Gastroesophageal sphincter (tissue), 4 donors: ENCODE measurements at regions not wholly inside any gene's neighbourhood (a gene's known extent, or its start where the extent isn't known, plus 50 kb on each side); places are given as distances from the start of the nearest gene placed in this dataset.
"Not testable (repeated sequence)": the region's sequence is repeated elsewhere in the genome, so short reads cannot be mapped to it uniquely, and the experiment has no call there.

Experiments used
- ATAC-seq: fragments of 150-250 bp; one replicate; pipeline ENCODE4 v1.9.1; 2016; ENCODE audit warnings: mild to moderate bottlenecking, moderate library complexity
- H3K27ac ChIP-seq, 4 donors: fragments of 200-600 bp; sonication (generic) in 3 of 4; 1 replicate in 3 of 4; 2 replicates in 1 of 4; pipeline ENCODE4 v1.5.1; 2016 to 2019
- H3K27me3 ChIP-seq: fragments of 200-600 bp; sonication (generic); one replicate; pipeline ENCODE4 v1.5.1; 2019
- H3K36me3 ChIP-seq, 2 donors: fragments of 200-600 bp; sonication (generic); one replicate each; pipeline ENCODE4 v1.5.1; 2019; ENCODE audit warnings: control low read depth in 1 of 2
- H3K4me1 ChIP-seq, 3 donors: fragments of 200-600 bp; sonication (generic); 1 replicate in 2 of 3; 2 replicates in 1 of 3; pipeline ENCODE4 v1.5.1; 2016 to 2019; ENCODE audit warnings: control low read depth in 2 of 3
- H3K4me3 ChIP-seq, 2 donors: fragments of 200-600 bp; sonication (generic); one replicate each; pipeline ENCODE4 v1.5.1; 2019; ENCODE audit warnings: mild to moderate bottlenecking in 1 of 2, moderate library complexity in 1 of 2
- H3K9me3 ChIP-seq, 3 donors: fragments of 200-600 bp; sonication (generic); one replicate each; pipeline ENCODE4 v1.5.1; 2017 to 2019; ENCODE audit warnings: control low read depth in 2 of 3
- EP300 ChIP-seq: sonication (generic); formaldehyde crosslinking; IDR thresholded peaks from one replicate; pipeline ENCODE4 v1.6.1; 2017; ENCODE audit warnings: antibody characterized with exemption, mild to moderate bottlenecking
- POLR2A ChIP-seq, 2 donors: fragments of 450-650 bp; IDR thresholded peaks; one replicate each; pipeline ENCODE4 v1.6.1; 2017; ENCODE audit warnings: antibody characterized with exemption in 2 of 2, mild to moderate bottlenecking in 2 of 2, moderate library complexity in 1 of 2
- POLR2AphosphoS5 ChIP-seq: sonication (generic); formaldehyde crosslinking; IDR thresholded peaks from one replicate; pipeline ENCODE4 v1.6.1; 2017; ENCODE audit warnings: antibody characterized with exemption
- WGBS, 2 donors: methylation state at CpG; one replicate each; pipeline ENCODE4 v1.1.5; 2018; ENCODE audit warnings: low coverage in 1 of 2; 5-methylcytosine and 5-hydroxymethylcytosine counted together
- TF ChIP-seq, protein P1 (sequence below), 4 experiments: fragments of 200-600 bp in 2 of 4; fragments of 450-650 bp in 2 of 4; sonication (generic) in 1 of 4; IDR thresholded peaks; one replicate each; pipeline ENCODE4 v1.5.1; 2017 to 2019; ENCODE audit warnings: antibody characterized with exemption in 4 of 4, mild to moderate bottlenecking in 2 of 4, moderate library complexity in 2 of 4

GRCh38 chr1:81738875-81739274 is 61.9 kb upstream of the ADGRL2 start:
- H3K27me3 ChIP-seq, result no peaks in the 10 kb centered on the region
- H3K27ac ChIP-seq, result no peak overlapping the region
- no peak overlapping the region for H3K4me3 ChIP-seq
- H3K4me1 ChIP-seq, result peaks cover 0 to 8% (median 0%) of the 10 kb centered on the region in 3 donors
- no peak for ATAC-seq
- no peaks in the 10 kb centered on the region for H3K36me3 ChIP-seq
- no peaks in the 10 kb centered on the region for H3K9me3 ChIP-seq
- 73 to 75% methylated on average over 1 of the region's 1 CpG for WGBS, 2 donors
- TF ChIP-seq, protein P1, sequence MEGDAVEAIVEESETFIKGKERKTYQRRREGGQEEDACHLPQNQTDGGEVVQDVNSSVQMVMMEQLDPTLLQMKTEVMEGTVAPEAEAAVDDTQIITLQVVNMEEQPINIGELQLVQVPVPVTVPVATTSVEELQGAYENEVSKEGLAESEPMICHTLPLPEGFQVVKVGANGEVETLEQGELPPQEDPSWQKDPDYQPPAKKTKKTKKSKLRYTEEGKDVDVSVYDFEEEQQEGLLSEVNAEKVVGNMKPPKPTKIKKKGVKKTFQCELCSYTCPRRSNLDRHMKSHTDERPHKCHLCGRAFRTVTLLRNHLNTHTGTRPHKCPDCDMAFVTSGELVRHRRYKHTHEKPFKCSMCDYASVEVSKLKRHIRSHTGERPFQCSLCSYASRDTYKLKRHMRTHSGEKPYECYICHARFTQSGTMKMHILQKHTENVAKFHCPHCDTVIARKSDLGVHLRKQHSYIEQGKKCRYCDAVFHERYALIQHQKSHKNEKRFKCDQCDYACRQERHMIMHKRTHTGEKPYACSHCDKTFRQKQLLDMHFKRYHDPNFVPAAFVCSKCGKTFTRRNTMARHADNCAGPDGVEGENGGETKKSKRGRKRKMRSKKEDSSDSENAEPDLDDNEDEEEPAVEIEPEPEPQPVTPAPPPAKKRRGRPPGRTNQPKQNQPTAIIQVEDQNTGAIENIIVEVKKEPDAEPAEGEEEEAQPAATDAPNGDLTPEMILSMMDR (IDR thresholded peaks at IDR 0.05), result no peak

GRCh38 chr1:81733480-81733879 is 67.3 kb upstream of the ADGRL2 start:
- TF ChIP-seq, protein P1 (IDR thresholded peaks at IDR 0.05), result no peak
- Histone ChIP-seq H3K27me3 (no peaks in the 10 kb centered on the region), H3K36me3 (no peaks in the 10 kb centered on the region), H3K4me1 (no peaks in the 10 kb centered on the region), H3K4me3 (no peak overlapping the region), H3K9me3 (no peaks in the 10 kb centered on the region), H3K27ac (no peak overlapping the region)
- no peak for ATAC-seq
- WGBS, 2 donors, result 83 to 100% methylated on average over 2 of the region's 2 CpGs

DNA sequence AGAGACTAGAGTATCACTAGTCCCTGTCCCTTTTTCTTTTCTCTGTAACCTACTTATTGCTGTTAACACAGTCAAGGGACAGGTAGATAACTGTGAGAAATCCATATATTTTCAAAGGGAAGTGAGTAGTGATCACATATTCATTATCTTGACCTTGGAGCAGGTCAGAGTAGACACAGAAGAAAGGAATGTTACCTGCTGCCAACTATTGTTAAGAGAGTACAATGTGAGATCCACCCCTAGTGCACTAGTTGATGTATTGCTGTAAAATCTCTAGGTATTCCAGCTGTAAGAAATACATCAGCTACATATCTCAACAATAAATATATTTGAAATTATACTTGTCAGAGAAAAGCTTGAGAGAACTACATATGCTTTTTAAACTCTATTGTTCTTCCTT is 68.7 kb upstream of the ADGRL2 start:
- no peaks in the 10 kb centered on the region for H3K9me3 ChIP-seq
- no peaks in the 10 kb centered on the region for H3K27me3 ChIP-seq
- H3K4me1 ChIP-seq, result no peaks in the 10 kb centered on the region
- TF ChIP-seq POLR2AphosphoS5 (no peak), POLR2A (IDR thresholded peaks at IDR 0.05) (no peak), EP300 (no peak)
- TF ChIP-seq, protein P1 (IDR thresholded peaks at IDR 0.05), result no peak
- H3K27ac ChIP-seq, result no peak overlapping the region
- no peak overlapping the region for H3K4me3 ChIP-seq
- ATAC-seq, result no peak
- no peaks in the 10 kb centered on the region for H3K36me3 ChIP-seq

- TF ChIP-seq, protein P1 (IDR thresholded peaks at IDR 0.05), result no peak
- TF ChIP-seq EP300 (no peak), POLR2A (IDR thresholded peaks at IDR 0.05) (no peak), POLR2AphosphoS5 (no peak)
- Histone ChIP-seq H3K27me3 (no peaks in the 10 kb centered on the region), H3K36me3 (no peaks in the 10 kb centered on the region), H3K4me3 (no peak overlapping the region), H3K4me1 (no peaks in the 10 kb centered on the region), H3K27ac (no peak overlapping the region), H3K9me3 (no peaks in the 10 kb centered on the region)
- no peak for ATAC-seq
- 83 to 100% methylated on average over 1 of the region's 1 CpG for WGBS, 2 donors
These were observed 69.9 kb upstream of the ADGRL2 start for GRCh38 chr1:81730881-81731280.

DNA sequence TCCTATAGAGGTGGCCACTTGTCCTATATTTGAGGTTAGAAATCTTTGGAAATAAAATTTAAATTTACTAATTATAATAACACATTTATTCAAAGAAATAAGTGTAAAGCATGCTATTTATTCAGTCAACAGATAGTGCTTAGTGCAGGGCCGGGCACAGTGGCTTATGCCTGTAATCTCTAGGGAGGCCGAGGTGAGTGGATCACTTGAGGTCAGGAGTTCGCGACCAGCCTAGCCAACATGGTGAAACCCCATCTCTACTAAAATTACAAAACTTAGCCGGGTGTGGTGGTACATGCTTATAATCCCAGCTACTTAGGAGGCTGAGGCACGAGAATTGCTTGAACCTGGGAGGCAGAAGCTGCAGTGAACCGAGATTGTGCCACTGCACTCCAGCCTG is 70.4 kb upstream of the ADGRL2 start:
- H3K4me3 ChIP-seq, ATAC-seq, H3K4me1 ChIP-seq, H3K9me3 ChIP-seq, H3K27me3 ChIP-seq, H3K36me3 ChIP-seq, H3K27ac ChIP-seq: not testable (repeated sequence)
- WGBS, 2 donors, result 93 to 96% methylated on average over 5 to 7 of the region's 7 CpGs

GRCh38 chr1:81729818-81730217 is 70.9 kb upstream of the ADGRL2 start:
- no peak overlapping the region for H3K27ac ChIP-seq
- H3K27me3 ChIP-seq, result no peaks in the 10 kb centered on the region
- WGBS, 2 donors, result 94 to 100% methylated on average over 2 of the region's 2 CpGs
- no peak for ATAC-seq
- TF ChIP-seq, protein P1 (IDR thresholded peaks at IDR 0.05), result no peak
- H3K9me3 ChIP-seq, result no peaks in the 10 kb centered on the region
- no peaks in the 10 kb centered on the region for H3K4me1 ChIP-seq
- H3K36me3 ChIP-seq, result no peaks in the 10 kb centered on the region
- H3K4me3 ChIP-seq, result no peak overlapping the region
